B cell (primary cell): ENCODE measurements at regions not wholly inside any gene's neighbourhood (a gene's known extent, or its start where the extent isn't known, plus 50 kb on each side); places are given as distances from the start of the nearest gene placed in this dataset.

Source experiments
- ATAC-seq: fragments of 200-7000 bp; cut with Tn5 transposase; one replicate; pipeline ENCODE4 v1.10.0; 2021; ENCODE audit warnings: low read depth, mild to moderate bottlenecking, moderate number of reproducible peaks, moderate library complexity
- CTCF ChIA-PET: fragments of 350-600 bp; sonication (Branson Sonifier 250); formaldehyde crosslinking; loops from one replicate; lab custom pipeline; 2021; ENCODE audit warnings: antibody characterized with exemption, inconsistent platforms; lab: Charles Lee
- POLR2A ChIA-PET: fragments of 350-600 bp; sonication (Branson Sonifier 250); formaldehyde crosslinking; loops from one replicate; lab custom pipeline; 2021; ENCODE audit warnings: antibody characterized with exemption; lab: Charles Lee
- DNase-seq: peaks from one replicate; pipeline ENCODE4 v3.0.0; 2013
- H2AFZ ChIP-seq: 2 replicates; pipeline ENCODE4 v1.6.1; 2012; ENCODE audit warnings: mild to moderate bottlenecking, low read depth, low read length; ENCODE audit not compliant: insufficient read depth, poor library complexity, severe bottlenecking
- H3K27ac ChIP-seq, 2 donors: 1 replicate in 1 of 2; 2 replicates in 1 of 2; pipeline ENCODE4 v1.5.1; 2012 to 2013; ENCODE audit warnings: low read length in 2 of 2, mild to moderate bottlenecking in 2 of 2, moderate library complexity in 1 of 2
- H3K27me3 ChIP-seq, 4 experiments: fragments of 200-600 bp in 1 of 4; sonication (generic) in 1 of 4; replicated peaks in 1 of 4; 1 replicate in 2 of 4; 2 replicates in 2 of 4; pipeline versions ENCODE4 v1.6.1 to v1.7.0; 2013 to 2016; ENCODE audit warnings: low read length in 3 of 4, mild to moderate bottlenecking in 2 of 4, mixed read lengths in 1 of 4, moderate library complexity in 1 of 4; ENCODE audit not compliant: insufficient read depth in 4 of 4, control insufficient read depth in 3 of 4; ENCODE audit errors: control extremely low read depth in 1 of 4
- H3K36me3 ChIP-seq, 2 experiments: replicated peaks in 1 of 2; 1 replicate in 1 of 2; 2 replicates in 1 of 2; pipeline versions ENCODE4 v1.6.1 to v1.7.1; 2013; ENCODE audit warnings: low read length in 1 of 2; ENCODE audit not compliant: insufficient read depth in 2 of 2, control insufficient read depth in 1 of 2; ENCODE audit errors: control extremely low read depth in 1 of 2, extremely low read depth in 1 of 2
- H3K4me1 ChIP-seq, 2 donors: fragments of 200-600 bp in 1 of 2; sonication (generic) in 1 of 2; 1 replicate in 1 of 2; 2 replicates in 1 of 2; pipeline versions ENCODE4 v1.5.1 to v1.6.1; 2013 to 2017; ENCODE audit warnings: low read length in 2 of 2; ENCODE audit not compliant: control insufficient read depth in 2 of 2, insufficient read depth in 2 of 2
- H3K4me2 ChIP-seq: replicated peaks from 2 replicates; pipeline ENCODE3; 2012; ENCODE audit warnings: mild to moderate bottlenecking, low read depth, low read length; ENCODE audit not compliant: poor library complexity, severe bottlenecking
- H3K4me3 ChIP-seq, 5 experiments: fragments of 200-600 bp in 1 of 5; sonication (generic) in 1 of 5; 1 replicate in 3 of 5; 2 replicates in 2 of 5; pipeline versions ENCODE4 v1.5.1 to v1.7.0; 2011 to 2016; ENCODE audit warnings: low read length in 4 of 5, mild to moderate bottlenecking in 4 of 5, low read depth in 2 of 5, control low read depth in 1 of 5, moderate library complexity in 1 of 5; ENCODE audit not compliant: insufficient read depth in 1 of 5; ENCODE audit errors: control extremely low read depth in 1 of 5, extremely low read depth in 1 of 5
- H3K79me2 ChIP-seq: fragments of 200-600 bp; sonication (generic); one replicate; pipeline ENCODE4 v1.6.0; 2016; ENCODE audit warnings: low read length; ENCODE audit not compliant: control insufficient read depth, insufficient read depth
- H3K9ac ChIP-seq: fragments of 200-600 bp; sonication (generic); 2 replicates; pipeline ENCODE4 v1.6.1; 2017; ENCODE audit warnings: mild to moderate bottlenecking, low read length, moderate library complexity
- H3K9me3 ChIP-seq, 3 donors: one replicate each; pipeline versions ENCODE4 v1.6.1 to v1.7.1; 2013; ENCODE audit warnings: low read length in 2 of 3; ENCODE audit not compliant: control insufficient read depth in 2 of 3, insufficient read depth in 1 of 3; ENCODE audit errors: control extremely low read depth in 1 of 3
- H4K20me1 ChIP-seq: 2 replicates; pipeline ENCODE4 v1.6.0; 2012; ENCODE audit warnings: mild to moderate bottlenecking, low read length; ENCODE audit not compliant: insufficient read depth, control insufficient read depth, poor library complexity, severe bottlenecking
- H3K27ac Mint-ChIP-seq: one replicate; pipeline ENCODE4 v1.8.0; 2021; ENCODE audit warnings: mixed read lengths
- H3K27me3 Mint-ChIP-seq: one replicate; pipeline ENCODE4 v1.8.0; 2021; ENCODE audit warnings: mixed read lengths
- H3K4me1 Mint-ChIP-seq: one replicate; pipeline ENCODE4 v1.8.0; 2021; ENCODE audit warnings: mixed read lengths
- H3K4me3 Mint-ChIP-seq: one replicate; pipeline ENCODE4 v1.8.0; 2021; ENCODE audit warnings: mixed read lengths
- H3K9me3 Mint-ChIP-seq: one replicate; pipeline ENCODE4 v1.8.0; 2022; ENCODE audit warnings: mixed read lengths; ENCODE audit not compliant: insufficient read depth
- EZH2 ChIP-seq: IDR thresholded peaks from 2 replicates; pipeline ENCODE4 v1.6.1; 2012; ENCODE audit warnings: borderline replicate concordance, low read depth, mild to moderate bottlenecking, moderate library complexity, low read length; ENCODE audit not compliant: insufficient read depth, poor library complexity, severe bottlenecking
- WGBS: methylation state at CpG from one replicate; pipeline ENCODE4 v1.1.5; 2013; ENCODE audit warnings: missing lambda C conversion rate; ENCODE audit not compliant: insufficient coverage; 5-methylcytosine and 5-hydroxymethylcytosine counted together
- intact Hi-C: fragments of 100-400 bp; cut with micrococcal nuclease; formaldehyde crosslinking; loops from one replicate; pipeline ENCODE4 v1.10.0; 2022
- TF ChIP-seq, protein P1 (sequence below): fragments of 200-600 bp; IDR thresholded peaks from one replicate; pipeline ENCODE4 v1.8.0; 2022; ENCODE audit warnings: antibody characterized with exemption, mild to moderate bottlenecking

DNA sequence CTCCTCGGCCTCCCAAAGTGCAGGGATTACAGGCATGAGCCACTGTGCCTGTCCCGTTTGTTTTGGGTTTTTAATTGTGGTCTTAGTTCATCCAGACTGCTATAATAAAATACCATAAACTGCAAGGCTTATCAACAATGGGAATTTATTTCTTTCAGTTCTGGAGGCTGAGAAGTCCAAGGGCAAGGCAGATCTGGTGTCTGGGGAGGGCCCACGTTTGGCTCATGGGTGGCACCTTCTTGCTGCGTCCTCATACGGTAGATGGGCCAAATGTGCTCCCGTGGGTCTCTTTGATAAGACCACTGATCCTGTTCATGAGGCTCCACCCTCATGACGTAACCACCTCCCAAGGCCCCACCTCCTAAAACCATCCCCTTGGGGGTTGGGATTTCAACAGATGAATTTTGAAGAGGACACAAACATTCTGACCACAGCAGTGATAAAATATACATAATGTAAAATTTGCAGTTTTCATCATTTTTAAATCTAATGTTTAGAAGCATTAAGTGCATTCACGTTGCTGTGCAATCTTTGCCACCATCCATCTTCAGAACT is 133.4 kb upstream of the ERRFI1 start:
- intact Hi-C loops = no loop called here
- Histone ChIP-seq H3K4me1 (no peaks in the 10 kb centered on the region), H3K4me3 (no peak overlapping the region), H3K27ac (no peak overlapping the region), H3K36me3 (no peaks in the 10 kb centered on the region), H4K20me1 (no peaks in the 10 kb centered on the region), H3K27me3 (peaks cover 0 to 10% (median 2%) of the 10 kb centered on the region in 4 experiments), H3K79me2 (no peaks in the 10 kb centered on the region), H3K9ac (no peak overlapping the region), H3K9me3 (no peaks in the 10 kb centered on the region), H3K4me2 (no peak overlapping the region), H2AFZ (no peak overlapping the region)
- no peak overlapping the region for H3K4me3 Mint-ChIP-seq
- ChIA-PET POLR2A (no interaction called here), CTCF (no interaction called here)
- ATAC-seq (no peak), DNase-seq (no peak)
- 93% methylated on average over 2 of the region's 8 CpGs for WGBS
- H3K27ac Mint-ChIP-seq = no peak overlapping the region
- H3K9me3 Mint-ChIP-seq = no peaks in the 10 kb centered on the region
- TF ChIP-seq, protein P1, sequence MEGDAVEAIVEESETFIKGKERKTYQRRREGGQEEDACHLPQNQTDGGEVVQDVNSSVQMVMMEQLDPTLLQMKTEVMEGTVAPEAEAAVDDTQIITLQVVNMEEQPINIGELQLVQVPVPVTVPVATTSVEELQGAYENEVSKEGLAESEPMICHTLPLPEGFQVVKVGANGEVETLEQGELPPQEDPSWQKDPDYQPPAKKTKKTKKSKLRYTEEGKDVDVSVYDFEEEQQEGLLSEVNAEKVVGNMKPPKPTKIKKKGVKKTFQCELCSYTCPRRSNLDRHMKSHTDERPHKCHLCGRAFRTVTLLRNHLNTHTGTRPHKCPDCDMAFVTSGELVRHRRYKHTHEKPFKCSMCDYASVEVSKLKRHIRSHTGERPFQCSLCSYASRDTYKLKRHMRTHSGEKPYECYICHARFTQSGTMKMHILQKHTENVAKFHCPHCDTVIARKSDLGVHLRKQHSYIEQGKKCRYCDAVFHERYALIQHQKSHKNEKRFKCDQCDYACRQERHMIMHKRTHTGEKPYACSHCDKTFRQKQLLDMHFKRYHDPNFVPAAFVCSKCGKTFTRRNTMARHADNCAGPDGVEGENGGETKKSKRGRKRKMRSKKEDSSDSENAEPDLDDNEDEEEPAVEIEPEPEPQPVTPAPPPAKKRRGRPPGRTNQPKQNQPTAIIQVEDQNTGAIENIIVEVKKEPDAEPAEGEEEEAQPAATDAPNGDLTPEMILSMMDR = no peak
- TF ChIP-seq EZH2 = no peak
- peaks cover 29% of the 10 kb centered on the region for H3K27me3 Mint-ChIP-seq
- no peaks in the 10 kb centered on the region for H3K4me1 Mint-ChIP-seq

DNA sequence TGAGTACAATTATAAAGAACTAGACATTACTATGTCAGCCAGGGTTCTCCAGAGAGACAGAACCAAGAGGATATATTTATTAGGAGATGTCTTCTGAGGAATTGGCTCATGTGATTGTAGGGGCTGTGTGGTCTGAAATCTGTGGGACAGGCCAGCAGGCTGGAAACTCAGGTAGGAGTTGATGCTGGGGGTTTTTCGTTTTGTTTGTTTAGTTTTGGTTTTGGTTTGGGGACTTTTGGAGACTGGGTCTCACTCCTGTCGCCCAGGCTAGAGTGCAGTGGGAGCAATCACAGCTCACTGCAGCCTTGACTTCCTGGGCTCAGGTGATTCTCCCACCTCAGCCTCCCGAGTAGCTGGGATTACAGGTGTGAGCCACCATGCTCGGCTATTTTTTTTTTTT is 132.9 kb upstream of the ERRFI1 start:
- ChIA-PET CTCF (no interaction called here), POLR2A (no interaction called here)
- no peak for ATAC-seq
- H4K20me1 ChIP-seq = no peaks in the 10 kb centered on the region
- no peaks in the 10 kb centered on the region for H3K9me3 Mint-ChIP-seq
- WGBS = 55% methylated on average over 3 of the region's 4 CpGs
- no peak overlapping the region for H3K4me3 ChIP-seq
- no peak overlapping the region for H3K4me3 Mint-ChIP-seq
- H3K9me3 ChIP-seq = no peaks in the 10 kb centered on the region
- H3K27me3 Mint-ChIP-seq = peaks cover 29% of the 10 kb centered on the region
- H3K27ac Mint-ChIP-seq = no peak overlapping the region
- H3K4me1 Mint-ChIP-seq = no peaks in the 10 kb centered on the region
- DNase-seq = no peak
- no peaks in the 10 kb centered on the region for H3K36me3 ChIP-seq
- H3K4me1 ChIP-seq = no peaks in the 10 kb centered on the region
- no peak overlapping the region for H3K27ac ChIP-seq
- no peak overlapping the region for H2AFZ ChIP-seq
- H3K9ac ChIP-seq = no peak overlapping the region
- no peak overlapping the region for H3K4me2 ChIP-seq
- H3K79me2 ChIP-seq = no peaks in the 10 kb centered on the region
- peaks cover 0 to 12% (median 2%) of the 10 kb centered on the region in 4 experiments for H3K27me3 ChIP-seq
- TF ChIP-seq, protein P1 = no peak
- TF ChIP-seq EZH2 = no peak
- intact Hi-C loops = no loop called here
